Liver (tissue), 8 donors: ENCODE measurements at regions not wholly inside any gene's neighbourhood (a gene's known extent, or its start where the extent isn't known, plus 50 kb on each side); places are given as distances from the start of the nearest gene placed in this dataset.
A peak's percentile ranks its signal among the peaks of the same experiment; 100 is the strongest.

Experiments
- DNase-seq: peaks from one replicate; pipeline ENCODE4 v3.0.0-alpha.2; 2017; ENCODE audit warnings: low spot score
- H3K27ac ChIP-seq, 2 donors: one replicate each; pipeline ENCODE4 v1.7.0; 2013; ENCODE audit warnings: inconsistent platforms in 2 of 2, low read length in 2 of 2, control low read depth in 1 of 2, low read depth in 1 of 2, mild to moderate bottlenecking in 1 of 2
- H3K27me3 ChIP-seq, 4 donors: one replicate each; pipeline versions ENCODE4 v1.6.1 to v1.7.0; 2013; ENCODE audit warnings: low read length in 3 of 4, inconsistent platforms in 1 of 4, mild to moderate bottlenecking in 1 of 4, moderate library complexity in 1 of 4; ENCODE audit not compliant: control insufficient read depth in 4 of 4, insufficient read depth in 4 of 4
- H3K36me3 ChIP-seq, 4 donors: one replicate each; pipeline versions ENCODE4 v1.6.1 to v1.7.0; 2013; ENCODE audit warnings: low read length in 3 of 4, mild to moderate bottlenecking in 3 of 4, low read depth in 1 of 4, moderate library complexity in 1 of 4; ENCODE audit not compliant: control insufficient read depth in 4 of 4, insufficient read depth in 3 of 4
- H3K4me1 ChIP-seq, 4 donors: one replicate each; pipeline versions ENCODE4 v1.6.1 to v1.7.0; 2013; ENCODE audit warnings: low read length in 3 of 4, mild to moderate bottlenecking in 3 of 4, moderate library complexity in 1 of 4; ENCODE audit not compliant: control insufficient read depth in 4 of 4, insufficient read depth in 4 of 4
- H3K4me3 ChIP-seq, 3 donors: one replicate each; pipeline versions ENCODE4 v1.6.1 to v1.7.0; 2013; ENCODE audit warnings: low read length in 3 of 3, control low read depth in 1 of 3, low read depth in 1 of 3, mild to moderate bottlenecking in 1 of 3
- H3K9ac ChIP-seq, 2 donors: one replicate each; pipeline ENCODE4 v1.7.0; 2013; ENCODE audit warnings: low read length in 2 of 2, mild to moderate bottlenecking in 2 of 2, moderate library complexity in 2 of 2, control low read depth in 1 of 2, low read depth in 1 of 2
- H3K9me3 ChIP-seq, 4 donors: one replicate each; pipeline versions ENCODE4 v1.6.1 to v1.7.0; 2013; ENCODE audit warnings: low read length in 3 of 4; ENCODE audit not compliant: control insufficient read depth in 4 of 4
- ATF3 ChIP-seq: IDR thresholded peaks from 2 replicates; pipeline ENCODE4 v1.6.1; 2016; ENCODE audit warnings: antibody characterized with exemption
- FOXA1 ChIP-seq: IDR thresholded peaks from 2 replicates; pipeline ENCODE4 v1.6.1; 2016; ENCODE audit warnings: antibody characterized with exemption
- FOXA2 ChIP-seq: IDR thresholded peaks from 2 replicates; pipeline ENCODE4 v1.6.1; 2016; ENCODE audit warnings: antibody characterized with exemption
- GABPA ChIP-seq, 2 donors: IDR thresholded peaks in 1 of 2; conservative IDR thresholded peaks in 1 of 2; 2 replicates each; pipeline ENCODE4 v1.6.1; 2016; ENCODE audit warnings: antibody characterized with exemption in 2 of 2, mild to moderate bottlenecking in 1 of 2, moderate library complexity in 1 of 2
- HNF4A ChIP-seq, 2 donors: conservative IDR thresholded peaks; 2 replicates each; pipeline ENCODE4 v1.6.1; 2016; ENCODE audit warnings: antibody characterized with exemption in 2 of 2, mild to moderate bottlenecking in 2 of 2
- JUND ChIP-seq, 2 donors: IDR thresholded peaks; 2 replicates each; pipeline ENCODE4 v1.6.1; 2016; ENCODE audit warnings: antibody characterized with exemption in 2 of 2
- NR2F2 ChIP-seq: IDR thresholded peaks from 2 replicates; pipeline ENCODE4 v1.6.1; 2016; ENCODE audit warnings: antibody characterized with exemption
- RAD21 ChIP-seq, 2 donors: IDR thresholded peaks; 2 replicates each; pipeline ENCODE4 v1.6.1; 2016; ENCODE audit warnings: antibody characterized with exemption in 2 of 2, mild to moderate bottlenecking in 2 of 2
- SP1 ChIP-seq: IDR thresholded peaks from 2 replicates; pipeline ENCODE4 v1.6.1; 2018; ENCODE audit warnings: antibody characterized with exemption, mild to moderate bottlenecking
- TAF1 ChIP-seq: conservative IDR thresholded peaks from 2 replicates; pipeline ENCODE4 v1.6.1; 2016; ENCODE audit warnings: antibody characterized with exemption, mild to moderate bottlenecking
- YY1 ChIP-seq: IDR thresholded peaks from 2 replicates; pipeline ENCODE4 v1.6.1; 2016; ENCODE audit warnings: antibody characterized with exemption, mild to moderate bottlenecking
- WGBS: extraction: QIAGEN DNeasy Blood & Tissue Kit; methylation state at CpG from one replicate; pipeline ENCODE4 v1.1.7; 2013; 5-methylcytosine and 5-hydroxymethylcytosine counted together
- TF ChIP-seq, protein P1 (sequence below): fragments of 150-350 bp; IDR thresholded peaks from 2 replicates; pipeline ENCODE4 v1.5.1; 2017; ENCODE audit warnings: improper control_type of control experiment, low read depth, low read length; ENCODE audit not compliant: missing input control
- TF ChIP-seq, protein P2 (sequence below): IDR thresholded peaks from 2 replicates; pipeline ENCODE4 v1.6.1; 2016; ENCODE audit warnings: antibody characterized with exemption
- donor health status: healthy.
- donor health status: healthy.
- donor health status: healthy.
- donor health status: healthy.
- donor health status: healthy.

DNA sequence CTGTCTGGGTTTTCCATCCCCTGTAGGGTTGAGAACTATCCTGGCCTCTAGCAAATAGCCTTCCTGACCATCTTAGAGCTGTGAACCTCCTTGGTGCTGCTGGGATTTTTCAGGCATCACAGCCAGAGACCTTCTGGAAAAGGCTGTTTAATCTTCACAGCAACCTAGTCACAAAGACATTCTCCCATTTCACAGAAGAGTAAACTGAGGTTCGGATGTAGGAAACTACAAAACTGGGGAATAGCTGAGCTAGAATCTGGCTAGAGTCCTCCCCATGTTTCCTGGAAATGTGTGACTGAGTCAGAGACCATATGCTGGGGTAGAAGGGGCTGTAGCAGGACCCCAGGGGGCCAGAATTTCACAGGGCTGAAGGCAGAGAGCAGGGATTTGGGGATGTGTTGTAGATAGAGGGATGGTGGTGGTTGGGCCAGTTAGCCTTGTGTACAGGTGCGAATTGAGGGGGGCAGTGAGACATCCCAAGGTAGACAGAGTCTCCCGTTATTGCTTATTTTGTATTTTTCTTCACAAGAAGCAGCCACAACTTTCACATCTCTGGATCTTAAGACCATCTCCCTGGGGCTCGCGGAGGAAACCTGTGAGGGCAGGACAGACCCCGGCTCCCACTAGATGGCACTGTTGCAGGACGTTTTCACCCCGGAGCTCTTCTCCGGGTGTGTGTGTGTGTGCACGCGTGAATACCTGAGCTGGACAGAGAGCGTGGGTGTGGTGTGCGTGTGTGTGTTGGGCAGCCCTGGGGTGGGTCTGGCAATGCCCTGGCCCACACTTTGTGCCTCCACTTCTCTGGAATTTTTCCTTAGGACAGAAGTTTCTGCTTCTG lies 66.9 kb upstream of the PRR23C start:
- Histone ChIP-seq H3K9ac (no peak overlapping the region), H3K27me3 (no peaks in the 10 kb centered on the region), H3K4me3 (no peak overlapping the region), H3K9me3 (no peaks in the 10 kb centered on the region), H3K27ac (no peak overlapping the region), H3K36me3 (no peaks in the 10 kb centered on the region), H3K4me1 (peaks cover 0 to 38% (median 29%) of the 10 kb centered on the region in 4 donors)
- TF ChIP-seq NR2F2 (no peak), SP1 (no peak), RAD21 (IDR thresholded peaks at IDR 0.05) (peak; percentile 81 to 86), ATF3 (no peak)
- TF ChIP-seq, protein P1, sequence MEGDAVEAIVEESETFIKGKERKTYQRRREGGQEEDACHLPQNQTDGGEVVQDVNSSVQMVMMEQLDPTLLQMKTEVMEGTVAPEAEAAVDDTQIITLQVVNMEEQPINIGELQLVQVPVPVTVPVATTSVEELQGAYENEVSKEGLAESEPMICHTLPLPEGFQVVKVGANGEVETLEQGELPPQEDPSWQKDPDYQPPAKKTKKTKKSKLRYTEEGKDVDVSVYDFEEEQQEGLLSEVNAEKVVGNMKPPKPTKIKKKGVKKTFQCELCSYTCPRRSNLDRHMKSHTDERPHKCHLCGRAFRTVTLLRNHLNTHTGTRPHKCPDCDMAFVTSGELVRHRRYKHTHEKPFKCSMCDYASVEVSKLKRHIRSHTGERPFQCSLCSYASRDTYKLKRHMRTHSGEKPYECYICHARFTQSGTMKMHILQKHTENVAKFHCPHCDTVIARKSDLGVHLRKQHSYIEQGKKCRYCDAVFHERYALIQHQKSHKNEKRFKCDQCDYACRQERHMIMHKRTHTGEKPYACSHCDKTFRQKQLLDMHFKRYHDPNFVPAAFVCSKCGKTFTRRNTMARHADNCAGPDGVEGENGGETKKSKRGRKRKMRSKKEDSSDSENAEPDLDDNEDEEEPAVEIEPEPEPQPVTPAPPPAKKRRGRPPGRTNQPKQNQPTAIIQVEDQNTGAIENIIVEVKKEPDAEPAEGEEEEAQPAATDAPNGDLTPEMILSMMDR = peak; percentile 74
- 7% methylated on average over 13 of the region's 13 CpGs for WGBS
- DNase-seq = peak; percentile 68

DNA sequence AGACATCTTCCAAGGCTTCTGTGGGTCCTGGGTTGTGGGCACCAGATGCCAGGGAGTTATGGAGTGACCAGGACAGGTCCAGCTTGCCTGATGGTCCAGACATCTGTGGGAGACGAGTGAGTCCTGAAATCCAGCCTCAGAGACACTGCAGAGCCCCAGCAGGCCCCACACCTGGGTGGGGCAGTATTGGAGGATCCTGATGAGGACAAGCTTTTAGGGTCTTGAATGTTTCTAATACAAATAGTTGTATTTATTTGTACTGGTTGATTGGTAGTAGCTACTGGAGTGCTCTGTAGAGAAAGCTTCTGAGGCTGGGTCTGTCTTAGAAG lies 67.5 kb upstream of the PRR23C start:
- no peaks in the 10 kb centered on the region for H3K9me3 ChIP-seq
- no peaks in the 10 kb centered on the region for H3K36me3 ChIP-seq
- H3K27ac ChIP-seq = no peak overlapping the region
- H3K4me3 ChIP-seq = no peak overlapping the region
- no peak overlapping the region for H3K9ac ChIP-seq
- H3K27me3 ChIP-seq = no peaks in the 10 kb centered on the region
- peaks cover 0 to 32% (median 23%) of the 10 kb centered on the region in 4 donors for H3K4me1 ChIP-seq
- 4% methylated on average over 1 of the region's 1 CpG for whole genome bisulfite sequencing
- no peak for DNase-seq
- TF ChIP-seq JUND (IDR thresholded peaks at IDR 0.05) (no peak), GABPA (IDR thresholded peaks at IDR 0.05 in 1 of 2, conservative IDR thresholded peaks at IDR 0.05 in 1 of 2) (no peak), YY1 (no peak)

- TF ChIP-seq FOXA2 = no peak
- peak; percentile 19 to 43 for TF ChIP-seq RAD21 (IDR thresholded peaks at IDR 0.05)
- Histone ChIP-seq H3K27ac (no peak overlapping the region), H3K4me1 (peaks cover 0 to 32% (median 21%) of the 10 kb centered on the region in 4 donors), H3K9ac (no peak overlapping the region), H3K36me3 (no peaks in the 10 kb centered on the region), H3K9me3 (no peaks in the 10 kb centered on the region), H3K4me3 (no peak overlapping the region), H3K27me3 (no peaks in the 10 kb centered on the region)
- peak; percentile 17 for DNase-seq
- 66% methylated on average over 7 of the region's 7 CpGs for WGBS
Measured at GRCh38 chr3:139113231-139113992, 68.7 kb upstream of the PRR23C start.

- 84% methylated on average over 4 of the region's 4 CpGs for WGBS
- Histone ChIP-seq H3K27me3 (no peaks in the 10 kb centered on the region), H3K36me3 (no peaks in the 10 kb centered on the region), H3K4me3 (no peak overlapping the region), H3K9me3 (no peaks in the 10 kb centered on the region), H3K4me1 (peaks cover 0 to 29% (median 18%) of the 10 kb centered on the region in 4 donors), H3K9ac (no peak overlapping the region), H3K27ac (no peak overlapping the region)
- DNase-seq = no peak
- no peak for TF ChIP-seq FOXA2
- no peak for TF ChIP-seq RAD21 (IDR thresholded peaks at IDR 0.05)
- TF ChIP-seq, protein P2, sequence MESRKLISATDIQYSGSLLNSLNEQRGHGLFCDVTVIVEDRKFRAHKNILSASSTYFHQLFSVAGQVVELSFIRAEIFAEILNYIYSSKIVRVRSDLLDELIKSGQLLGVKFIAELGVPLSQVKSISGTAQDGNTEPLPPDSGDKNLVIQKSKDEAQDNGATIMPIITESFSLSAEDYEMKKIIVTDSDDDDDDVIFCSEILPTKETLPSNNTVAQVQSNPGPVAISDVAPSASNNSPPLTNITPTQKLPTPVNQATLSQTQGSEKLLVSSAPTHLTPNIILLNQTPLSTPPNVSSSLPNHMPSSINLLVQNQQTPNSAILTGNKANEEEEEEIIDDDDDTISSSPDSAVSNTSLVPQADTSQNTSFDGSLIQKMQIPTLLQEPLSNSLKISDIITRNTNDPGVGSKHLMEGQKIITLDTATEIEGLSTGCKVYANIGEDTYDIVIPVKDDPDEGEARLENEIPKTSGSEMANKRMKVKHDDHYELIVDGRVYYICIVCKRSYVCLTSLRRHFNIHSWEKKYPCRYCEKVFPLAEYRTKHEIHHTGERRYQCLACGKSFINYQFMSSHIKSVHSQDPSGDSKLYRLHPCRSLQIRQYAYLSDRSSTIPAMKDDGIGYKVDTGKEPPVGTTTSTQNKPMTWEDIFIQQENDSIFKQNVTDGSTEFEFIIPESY = no peak
- TF ChIP-seq SP1 = no peak
- no peak for TF ChIP-seq HNF4A (conservative IDR thresholded peaks at IDR 0.05)
- TF ChIP-seq, protein P1 = no peak
- TF ChIP-seq JUND (IDR thresholded peaks at IDR 0.05) = no peak
- TF ChIP-seq NR2F2 = no peak
- TF ChIP-seq FOXA1 = no peak
- no peak for TF ChIP-seq ATF3
- no peak for TF ChIP-seq TAF1
Measured at GRCh38 chr3:139113993-139114375, 69.3 kb upstream of the PRR23C start.
